SK-N-SH treated with all-trans-retinoic acid at 6 μM for 48 hours (cell line): ENCODE measurements at regions not wholly inside any gene's neighbourhood (a gene's known extent, or its start where the extent isn't known, plus 50 kb on each side); places are given as distances from the start of the nearest gene placed in this dataset.

Source experiments
- ARNTL ChIP-seq: fragments of 450-650 bp; formaldehyde crosslinking; IDR thresholded peaks from 2 replicates; pipeline ENCODE4 v1.5.0; 2020; ENCODE audit warnings: low read depth, mild to moderate bottlenecking, moderate library complexity, borderline replicate concordance
- CSDC2 ChIP-seq: fragments of 250-450 bp; sonication (Bioruptor Pico); IDR thresholded peaks from 2 replicates; pipeline ENCODE4 v1.5.0; 2020; ENCODE audit warnings: mild to moderate bottlenecking, moderate library complexity
- ESRRG ChIP-seq: fragments of 250-450 bp; sonication (Bioruptor Pico); IDR thresholded peaks from 2 replicates; pipeline ENCODE4 v1.6.1; 2021; ENCODE audit warnings: mild to moderate bottlenecking
- GLIS3 ChIP-seq: fragments of 250-450 bp; sonication (Bioruptor Pico); IDR thresholded peaks from 2 replicates; pipeline ENCODE4 v1.5.0; 2020; ENCODE audit warnings: mild to moderate bottlenecking, moderate library complexity
- ISL1 ChIP-seq: fragments of 250-450 bp; sonication (Bioruptor Pico); IDR thresholded peaks from 2 replicates; pipeline ENCODE4 v2.1.2; 2022; ENCODE audit warnings: mild to moderate bottlenecking, moderate library complexity
- OSR1 ChIP-seq: fragments of 250-450 bp; sonication (Bioruptor Pico); IDR thresholded peaks from 2 replicates; pipeline ENCODE4 v1.8.0; 2022; ENCODE audit warnings: moderate library complexity, mild to moderate bottlenecking, inconsistent platforms
- SNAI2 ChIP-seq: fragments of 250-450 bp; sonication (Bioruptor Pico); IDR thresholded peaks from 2 replicates; pipeline ENCODE4 v1.5.0; 2020; ENCODE audit warnings: mild to moderate bottlenecking, moderate library complexity
- TOX ChIP-seq: fragments of 250-450 bp; sonication (Bioruptor Pico); IDR thresholded peaks from 2 replicates; pipeline ENCODE4 v1.8.0; 2021; ENCODE audit warnings: mild to moderate bottlenecking, moderate library complexity, borderline replicate concordance
- ZFP3 ChIP-seq: fragments of 250-450 bp; sonication (Bioruptor Pico); IDR thresholded peaks from 2 replicates; pipeline ENCODE4 v1.5.0; 2020; ENCODE audit warnings: mild to moderate bottlenecking, moderate library complexity
- ZFP30 ChIP-seq: fragments of 450-650 bp; formaldehyde crosslinking; IDR thresholded peaks from 2 replicates; pipeline ENCODE4 v1.5.0; 2022; ENCODE audit warnings: mild to moderate bottlenecking, moderate library complexity
- ZNF70 ChIP-seq: fragments of 450-650 bp; formaldehyde crosslinking; IDR thresholded peaks from 2 replicates; pipeline ENCODE4 v1.5.0; 2020; ENCODE audit warnings: mild to moderate bottlenecking, moderate library complexity
- TF ChIP-seq, protein P1 (sequence below): fragments of 250-450 bp; sonication (Bioruptor Pico); IDR thresholded peaks from 2 replicates; pipeline ENCODE4 v1.5.1; 2020; ENCODE audit warnings: low read depth, mild to moderate bottlenecking, moderate library complexity
- TF ChIP-seq, protein P2 (sequence below): fragments of 250-450 bp; sonication (Bioruptor Pico); IDR thresholded peaks from 2 replicates; pipeline ENCODE4 v1.8.0; 2020; ENCODE audit warnings: mild to moderate bottlenecking, moderate library complexity, borderline replicate concordance
- TF ChIP-seq, protein P3 (sequence below): fragments of 250-450 bp; sonication (Bioruptor Pico); IDR thresholded peaks from 2 replicates; pipeline ENCODE4 v1.5.1; 2021; ENCODE audit warnings: mild to moderate bottlenecking, moderate library complexity

DNA sequence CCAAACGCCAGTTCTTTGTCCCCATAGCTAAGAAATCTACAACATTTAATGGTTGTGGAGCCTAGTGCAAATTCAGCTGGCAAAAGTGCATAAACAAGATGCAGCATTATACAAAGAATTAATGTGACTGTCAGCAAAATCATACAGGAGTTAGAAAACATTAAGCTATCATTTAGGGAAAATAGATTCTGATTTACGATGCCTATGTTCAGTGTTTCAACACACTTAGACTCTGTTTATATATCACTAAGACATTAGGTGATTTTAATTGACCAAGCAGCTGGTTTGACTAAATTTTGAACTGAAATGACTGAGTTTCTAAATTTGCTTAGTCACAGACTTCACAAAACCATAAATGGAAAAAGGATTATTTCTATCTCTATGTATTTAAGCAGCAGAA, 1076.8 kb downstream of the TBL1XR1 start:
- TF ChIP-seq, protein P1, sequence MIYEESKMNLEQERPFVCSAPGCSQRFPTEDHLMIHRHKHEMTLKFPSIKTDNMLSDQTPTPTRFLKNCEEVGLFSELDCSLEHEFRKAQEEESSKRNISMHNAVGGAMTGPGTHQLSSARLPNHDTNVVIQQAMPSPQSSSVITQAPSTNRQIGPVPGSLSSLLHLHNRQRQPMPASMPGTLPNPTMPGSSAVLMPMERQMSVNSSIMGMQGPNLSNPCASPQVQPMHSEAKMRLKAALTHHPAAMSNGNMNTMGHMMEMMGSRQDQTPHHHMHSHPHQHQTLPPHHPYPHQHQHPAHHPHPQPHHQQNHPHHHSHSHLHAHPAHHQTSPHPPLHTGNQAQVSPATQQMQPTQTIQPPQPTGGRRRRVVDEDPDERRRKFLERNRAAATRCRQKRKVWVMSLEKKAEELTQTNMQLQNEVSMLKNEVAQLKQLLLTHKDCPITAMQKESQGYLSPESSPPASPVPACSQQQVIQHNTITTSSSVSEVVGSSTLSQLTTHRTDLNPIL (CRISPR knock-in tag) = no peak
- TF ChIP-seq ISL1 (CRISPR knock-in tag) (no peak), ZNF70 (no peak), ZFP3 (no peak), SNAI2 (no peak), TOX (no peak), GLIS3 (CRISPR knock-in tag) (no peak), CSDC2 (CRISPR knock-in tag) (no peak), OSR1 (CRISPR knock-in tag) (no peak), ESRRG (CRISPR knock-in tag) (no peak), ZFP30 (no peak), ARNTL (CRISPR knock-in tag) (no peak)
- TF ChIP-seq, protein P2, sequence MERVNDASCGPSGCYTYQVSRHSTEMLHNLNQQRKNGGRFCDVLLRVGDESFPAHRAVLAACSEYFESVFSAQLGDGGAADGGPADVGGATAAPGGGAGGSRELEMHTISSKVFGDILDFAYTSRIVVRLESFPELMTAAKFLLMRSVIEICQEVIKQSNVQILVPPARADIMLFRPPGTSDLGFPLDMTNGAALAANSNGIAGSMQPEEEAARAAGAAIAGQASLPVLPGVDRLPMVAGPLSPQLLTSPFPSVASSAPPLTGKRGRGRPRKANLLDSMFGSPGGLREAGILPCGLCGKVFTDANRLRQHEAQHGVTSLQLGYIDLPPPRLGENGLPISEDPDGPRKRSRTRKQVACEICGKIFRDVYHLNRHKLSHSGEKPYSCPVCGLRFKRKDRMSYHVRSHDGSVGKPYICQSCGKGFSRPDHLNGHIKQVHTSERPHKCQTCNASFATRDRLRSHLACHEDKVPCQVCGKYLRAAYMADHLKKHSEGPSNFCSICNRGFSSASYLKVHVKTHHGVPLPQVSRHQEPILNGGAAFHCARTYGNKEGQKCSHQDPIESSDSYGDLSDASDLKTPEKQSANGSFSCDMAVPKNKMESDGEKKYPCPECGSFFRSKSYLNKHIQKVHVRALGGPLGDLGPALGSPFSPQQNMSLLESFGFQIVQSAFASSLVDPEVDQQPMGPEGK (CRISPR knock-in tag) = no peak
- TF ChIP-seq, protein P3, sequence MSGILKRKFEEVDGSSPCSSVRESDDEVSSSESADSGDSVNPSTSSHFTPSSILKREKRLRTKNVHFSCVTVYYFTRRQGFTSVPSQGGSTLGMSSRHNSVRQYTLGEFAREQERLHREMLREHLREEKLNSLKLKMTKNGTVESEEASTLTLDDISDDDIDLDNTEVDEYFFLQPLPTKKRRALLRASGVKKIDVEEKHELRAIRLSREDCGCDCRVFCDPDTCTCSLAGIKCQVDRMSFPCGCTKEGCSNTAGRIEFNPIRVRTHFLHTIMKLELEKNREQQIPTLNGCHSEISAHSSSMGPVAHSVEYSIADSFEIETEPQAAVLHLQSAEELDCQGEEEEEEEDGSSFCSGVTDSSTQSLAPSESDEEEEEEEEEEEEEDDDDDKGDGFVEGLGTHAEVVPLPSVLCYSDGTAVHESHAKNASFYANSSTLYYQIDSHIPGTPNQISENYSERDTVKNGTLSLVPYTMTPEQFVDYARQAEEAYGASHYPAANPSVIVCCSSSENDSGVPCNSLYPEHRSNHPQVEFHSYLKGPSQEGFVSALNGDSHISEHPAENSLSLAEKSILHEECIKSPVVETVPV (CRISPR knock-in tag) = no peak
